ENCODE measurements at regions not wholly inside any gene's neighbourhood (a gene's known extent, or its start where the extent isn't known, plus 50 kb on each side); places are given as distances from the start of the nearest gene placed in this dataset.

DNA sequence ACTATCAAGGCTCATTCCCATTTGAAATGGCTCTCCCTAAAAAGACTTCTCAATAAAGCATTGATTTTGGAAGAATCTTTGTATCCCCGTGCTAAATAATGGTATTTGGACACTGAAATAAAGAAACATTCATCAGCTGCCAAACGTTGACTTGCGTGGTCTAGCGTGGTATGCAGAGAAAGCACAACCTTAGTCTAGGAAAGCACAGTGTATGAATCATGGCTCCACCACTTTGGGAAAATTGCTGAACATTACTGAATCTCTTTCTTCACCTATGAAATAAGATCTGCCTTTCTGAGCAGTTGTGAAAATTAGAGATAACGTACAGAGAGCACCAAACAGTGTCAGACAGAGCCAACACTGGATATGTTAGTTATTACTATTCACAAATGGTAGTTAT, 353.9 kb downstream of the SS18 start:
- intact Hi-C loops (cut with DNase I) = no loop called here
- no peak for DNase-seq (ENCODE audit: low spot score)

DNA sequence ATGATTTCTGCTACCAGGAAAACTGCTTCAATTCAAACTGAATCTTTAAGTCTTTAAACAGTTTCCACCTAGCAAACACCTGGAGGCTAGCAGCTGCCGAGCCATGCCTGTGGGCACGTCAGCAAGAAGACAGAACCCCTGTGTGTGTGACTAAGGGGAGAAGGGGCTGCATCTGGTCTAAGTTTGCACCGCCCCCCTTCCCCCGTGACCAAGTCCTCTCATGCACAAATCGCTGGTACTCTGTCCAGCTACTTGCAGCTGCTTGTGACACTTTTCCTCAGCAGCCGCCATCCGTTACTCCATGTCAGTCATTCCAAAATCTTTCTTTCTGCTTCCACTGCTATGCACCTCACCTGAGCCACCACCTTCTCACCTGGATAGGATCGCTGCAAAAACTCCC, 355.0 kb downstream of the SS18 start:
- intact Hi-C loops (cut with DNase I) = no loop called here
- no peak for DNase-seq (ENCODE audit: low spot score)

DNA sequence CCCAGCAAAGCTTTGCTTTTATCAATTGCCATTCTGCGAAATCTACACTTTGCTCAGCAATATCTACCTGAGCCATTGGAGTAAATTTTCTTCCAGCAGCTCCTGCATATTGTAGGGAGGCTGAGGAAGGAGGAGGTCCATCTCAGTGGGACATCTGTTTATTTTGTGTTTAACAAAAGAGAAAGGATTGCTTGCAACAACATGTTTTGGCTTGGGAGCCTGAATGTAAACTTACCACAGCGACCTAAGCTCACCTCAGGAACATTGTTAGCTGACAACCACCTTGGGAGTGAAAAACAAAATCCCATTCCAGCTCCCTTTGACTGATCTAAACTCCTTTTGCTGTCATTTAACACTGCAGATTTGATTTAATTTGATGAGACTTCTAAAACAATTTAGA, 356.1 kb downstream of the SS18 start:
- intact Hi-C loops (cut with DNase I) = no loop called here

DNA sequence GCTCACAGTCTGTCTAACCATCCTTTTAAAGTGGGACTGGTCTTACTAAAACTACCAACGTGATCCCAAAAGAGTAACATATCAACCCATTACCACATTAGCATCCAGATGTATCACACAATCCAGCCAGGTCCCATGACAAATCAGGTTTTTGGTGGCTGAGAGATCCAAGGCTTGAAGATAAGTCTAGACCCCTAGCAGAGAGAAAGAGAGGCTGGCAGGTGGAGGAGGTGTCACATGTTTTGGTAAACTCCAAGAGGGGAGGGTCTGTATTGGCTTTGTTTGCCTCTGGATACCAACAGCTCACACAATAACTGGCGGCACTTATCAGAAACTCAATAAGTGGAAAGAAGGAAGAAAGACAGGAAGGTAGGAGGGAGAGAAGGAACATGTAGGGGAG, 357.6 kb downstream of the SS18 start:
- intact Hi-C loops (cut with DNase I) = loop anchor here in 1 of 2 donors (2.0 kb wide), 1 partner anchor 290 kb away; no protein-coding TSS in a partner anchor
- DNase-seq (ENCODE audit: low spot score) = no peak

More for the DNA sequence above, 356.1 kb downstream of the SS18 start:
- DNase-seq (ENCODE audit: low spot score) = no peak

DNA sequence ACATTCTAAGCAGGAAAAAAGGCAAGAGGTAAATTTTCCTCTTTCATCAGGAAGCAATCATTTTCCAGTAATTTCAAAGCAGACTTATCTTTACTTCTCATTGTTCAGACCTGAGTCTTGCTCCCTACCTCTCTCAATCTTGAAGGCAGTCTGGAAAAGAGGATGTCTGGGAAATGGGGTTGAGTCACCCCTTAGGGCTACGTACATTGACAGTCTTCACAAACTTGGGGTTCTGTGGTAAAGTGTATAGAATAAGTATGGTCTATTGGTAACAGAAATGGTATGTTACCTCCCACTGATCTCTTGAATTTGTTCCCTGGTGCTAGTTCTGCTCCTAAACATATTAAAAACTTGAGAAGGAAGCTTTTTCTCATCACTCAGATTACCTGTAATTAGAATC, 361.3 kb downstream of the SS18 start:
- intact Hi-C loops (cut with DNase I) = no loop called here
- DNase-seq (ENCODE audit: low spot score) = no peak

DNA sequence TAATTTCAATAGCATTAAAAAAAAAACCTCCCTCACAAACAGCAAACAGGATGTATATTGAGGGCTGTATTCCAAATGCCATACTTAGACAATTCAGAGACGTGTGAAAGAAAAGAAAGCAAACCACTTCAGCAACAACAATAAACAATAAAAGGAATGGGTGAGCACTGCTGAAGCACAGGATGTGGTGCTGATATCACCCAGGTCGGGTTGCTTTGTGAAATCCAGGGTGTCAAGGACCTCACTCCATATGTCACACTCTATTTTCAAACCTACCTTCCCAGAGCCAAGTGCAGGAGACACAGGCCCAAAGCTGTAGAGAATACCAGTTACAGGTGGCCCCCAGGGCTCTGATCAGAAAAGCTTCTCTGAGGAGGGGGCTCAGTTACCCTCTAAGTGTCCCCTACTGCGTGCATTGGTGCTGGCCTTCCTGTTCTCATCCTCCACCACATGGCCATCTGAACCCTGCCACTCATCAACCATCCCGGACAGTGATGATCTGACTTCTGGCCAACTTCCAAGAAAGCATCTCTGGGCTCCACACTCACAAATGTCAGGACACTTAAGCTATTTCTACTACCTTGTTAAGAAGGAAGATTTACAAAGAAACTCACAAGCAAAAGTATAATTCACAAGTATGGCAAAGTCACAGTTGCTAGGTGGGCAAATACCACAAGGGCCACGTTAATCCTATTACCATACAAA, 363.0 kb downstream of the SS18 start:
- DNase-seq (ENCODE audit: low spot score) = no peak

DNA sequence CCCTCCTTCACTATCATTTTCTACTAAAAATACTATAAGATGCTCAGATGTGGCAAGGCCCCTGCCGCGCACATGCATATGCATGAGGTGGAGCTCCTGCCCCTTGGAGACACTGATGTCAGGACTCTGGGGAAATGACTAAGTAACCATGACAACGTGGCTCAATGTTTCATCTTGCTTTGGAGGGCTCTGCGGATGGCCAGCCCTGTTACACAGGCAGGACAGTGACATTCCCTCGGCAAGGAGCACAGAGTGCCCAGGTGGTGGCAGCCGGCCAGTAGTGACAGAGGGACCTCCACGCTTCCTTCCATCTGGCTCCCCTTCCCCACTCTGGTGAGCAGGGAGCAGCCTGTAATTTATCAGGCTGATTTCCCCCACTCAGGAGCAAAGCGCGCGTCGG, 364.1 kb downstream of the SS18 start:
- DNase-seq (ENCODE audit: low spot score) = no peak
- intact Hi-C loops (cut with DNase I) = no loop called here

More for the DNA sequence above, 363.0 kb downstream of the SS18 start:
- intact Hi-C loops (cut with DNase I) = no loop called here

DNA sequence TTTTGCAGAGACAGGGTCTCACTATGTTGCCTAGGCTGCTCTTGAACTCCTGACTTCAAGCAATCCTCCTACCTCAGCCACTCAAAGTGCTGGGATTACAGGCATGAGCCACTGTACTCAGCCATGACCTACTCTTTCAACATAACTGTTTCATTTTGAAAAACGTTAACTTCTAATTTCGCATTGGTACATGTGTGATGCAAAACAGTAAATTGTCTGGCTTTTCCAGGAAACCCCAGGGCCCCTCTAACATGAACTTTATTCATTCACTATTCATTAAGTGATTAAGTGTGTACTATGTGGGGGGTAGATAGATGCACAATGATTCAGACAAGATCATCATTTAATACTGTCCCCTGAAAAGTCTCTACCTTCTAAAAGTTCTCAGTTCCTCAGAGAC, 364.9 kb downstream of the SS18 start:
- no peak for DNase-seq (ENCODE audit: low spot score)
- intact Hi-C loops (cut with DNase I) = no loop called here

DNA sequence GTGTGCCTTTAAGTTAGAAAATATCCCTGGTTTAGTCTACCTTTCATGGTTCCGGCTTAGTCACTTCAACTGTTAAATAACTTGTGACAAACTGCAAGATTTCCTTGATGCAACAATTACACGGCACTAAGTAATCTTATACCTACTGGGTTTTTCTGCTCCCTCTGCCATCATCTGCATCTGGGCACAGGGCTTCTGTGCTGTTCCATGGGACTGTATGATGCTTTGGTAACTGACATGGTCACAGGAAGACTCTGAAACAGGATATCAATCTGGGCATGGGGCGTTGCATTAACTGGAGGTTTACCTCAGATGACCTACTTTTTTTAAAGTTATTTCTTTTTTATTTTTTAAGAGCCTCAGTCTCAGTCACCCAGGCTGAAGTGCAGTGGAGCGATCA, 365.4 kb downstream of the SS18 start:
- intact Hi-C loops (cut with DNase I) = no loop called here
- DNase-seq (ENCODE audit: low spot score) = no peak

DNA sequence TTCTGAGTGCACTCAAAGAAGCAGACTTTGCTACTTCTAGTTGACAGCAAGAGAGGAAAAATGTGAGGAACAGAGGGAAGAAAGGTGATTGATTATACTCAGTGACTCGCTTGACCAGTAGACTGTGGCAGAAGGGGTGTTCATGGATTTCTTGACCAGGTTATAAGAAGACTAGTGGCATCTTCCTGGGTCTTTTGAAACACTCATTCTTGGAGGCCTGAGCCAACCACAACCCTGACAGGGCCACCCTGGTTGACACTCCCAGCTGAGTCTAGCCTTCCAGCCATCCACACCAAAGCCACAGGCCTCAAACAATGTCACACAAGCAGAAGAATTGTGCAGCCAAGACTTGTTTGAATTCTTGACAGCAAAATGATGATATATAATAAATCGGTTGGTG, 366.3 kb downstream of the SS18 start:
- intact Hi-C loops (cut with DNase I) = no loop called here
- DNase-seq (ENCODE audit: low spot score) = no peak

DNA sequence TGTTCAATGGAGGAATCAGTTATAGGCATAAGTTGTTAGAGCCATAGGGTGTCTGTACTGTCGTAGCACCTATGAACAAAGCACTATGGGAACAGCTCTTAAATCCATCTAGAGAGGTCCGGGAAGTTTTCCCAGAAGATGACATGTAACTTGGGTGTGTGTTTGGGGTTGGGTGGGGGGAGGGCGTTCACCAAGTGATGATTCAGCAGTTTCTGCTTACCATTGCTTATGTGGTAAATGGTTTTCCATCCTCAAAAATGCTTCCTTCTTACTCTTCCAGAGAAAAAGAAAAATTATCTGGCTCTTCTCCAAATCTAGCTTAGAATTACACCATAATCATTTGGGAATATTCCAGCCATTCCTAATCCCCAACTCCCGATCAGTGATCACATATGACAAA, 361.1 kb upstream of the ZNF521 start:
- intact Hi-C loops (cut with DNase I) = no loop called here
- DNase-seq (ENCODE audit: low spot score) = no peak

DNA sequence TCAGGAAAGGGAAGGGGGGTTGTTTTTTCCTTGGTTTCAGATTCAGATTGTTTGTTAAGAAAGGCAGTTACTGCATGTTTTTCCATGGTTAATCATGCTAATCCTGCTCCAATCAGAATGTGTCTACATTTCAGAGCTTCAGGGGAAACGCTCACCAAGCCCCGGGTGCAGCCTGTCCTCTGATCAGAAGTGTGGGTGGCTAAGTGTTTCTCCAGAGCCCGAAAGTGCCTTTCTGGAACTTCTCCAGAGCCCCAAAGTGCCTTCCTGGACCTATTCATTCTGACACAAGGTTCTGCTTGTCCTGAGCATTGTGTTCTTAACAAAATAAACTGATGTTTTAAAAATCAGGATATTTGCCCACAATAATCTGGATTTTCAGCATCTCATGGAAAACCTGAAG, 359.0 kb upstream of the ZNF521 start:
- intact Hi-C loops (cut with DNase I) = no loop called here
- no peak for DNase-seq (ENCODE audit: low spot score)

DNA sequence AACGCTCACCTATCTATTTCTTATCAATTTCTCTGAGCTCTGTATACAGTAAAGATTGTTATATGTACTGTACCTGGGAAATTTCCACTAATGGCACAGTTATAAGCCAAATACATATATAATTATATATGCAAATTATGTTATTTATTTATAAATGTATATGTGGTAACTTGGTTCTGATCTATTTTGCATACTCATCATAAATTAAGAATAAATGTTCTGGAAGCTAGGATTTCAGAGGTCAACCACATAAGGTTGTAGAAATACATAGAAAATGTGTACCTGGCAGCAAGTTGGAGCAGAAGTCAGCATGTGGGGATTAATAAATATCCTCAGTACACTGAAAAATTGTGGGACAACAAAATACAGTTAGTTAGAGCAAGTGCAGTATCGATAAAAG, 353.7 kb upstream of the ZNF521 start:
- intact Hi-C loops (cut with DNase I) = no loop called here
- DNase-seq (ENCODE audit: low spot score) = no peak

DNA sequence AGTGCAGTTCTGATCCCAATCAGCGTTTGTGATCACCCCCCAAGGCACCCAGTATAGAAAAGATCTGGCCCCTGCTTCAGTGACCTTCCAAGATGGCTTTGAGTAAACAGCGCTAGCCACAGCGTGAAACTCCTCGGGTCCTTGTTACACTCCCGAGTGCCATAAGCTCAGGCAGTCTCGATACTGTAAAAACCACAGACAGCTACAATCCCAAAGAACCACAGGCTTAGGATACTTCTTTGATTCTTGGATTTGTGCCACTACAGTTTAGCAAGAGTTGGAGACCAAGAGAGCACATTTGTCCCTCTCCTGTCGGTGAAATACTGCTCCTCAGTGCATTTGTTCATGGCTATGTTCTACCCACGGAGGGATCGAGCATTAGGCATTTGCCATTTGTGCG, 352.5 kb upstream of the ZNF521 start:
- DNase-seq (ENCODE audit: low spot score) = no peak
- intact Hi-C loops (cut with DNase I) = no loop called here

DNA sequence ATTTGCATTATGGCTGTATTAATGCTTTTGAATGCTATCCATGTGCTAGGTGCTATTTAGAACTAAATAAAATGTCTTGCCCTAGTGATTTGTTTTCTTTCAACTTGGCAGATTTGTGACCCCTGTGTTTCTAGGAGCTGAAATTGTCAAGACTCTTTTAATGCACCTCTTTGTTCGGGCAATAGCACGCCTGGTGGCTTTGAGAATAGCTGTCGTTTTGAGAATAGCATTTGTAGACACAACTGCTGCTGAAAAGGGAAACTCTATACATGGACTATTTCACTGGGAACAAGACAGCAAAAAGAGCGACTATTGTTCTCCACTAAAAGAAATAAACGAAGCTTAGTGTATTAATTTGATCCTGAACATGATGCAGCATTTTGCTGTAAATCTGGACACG, 352.1 kb upstream of the ZNF521 start:
- intact Hi-C loops (cut with DNase I) = no loop called here
- no peak for DNase-seq (ENCODE audit: low spot score)

DNA sequence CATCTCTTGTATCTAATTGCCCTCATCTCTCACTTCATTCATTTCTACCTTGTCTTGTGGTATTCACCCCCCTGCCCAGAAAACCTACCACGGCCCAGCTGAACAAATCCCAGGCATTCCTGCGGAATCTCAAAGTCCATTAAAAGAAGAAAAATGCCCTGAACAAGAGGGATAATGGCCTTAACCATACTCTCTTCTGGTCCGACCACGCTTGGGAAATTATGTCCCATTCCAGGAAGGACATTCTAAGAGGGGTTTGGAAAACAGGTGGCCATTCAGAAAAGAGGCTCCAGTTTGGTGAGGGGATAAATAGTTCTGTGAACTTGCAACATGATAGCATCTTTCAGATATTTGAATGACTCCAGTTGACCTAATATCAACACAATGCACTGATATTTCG, 349.9 kb upstream of the ZNF521 start:
- no peak for DNase-seq (ENCODE audit: low spot score)
- intact Hi-C loops (cut with DNase I) = no loop called here

DNA sequence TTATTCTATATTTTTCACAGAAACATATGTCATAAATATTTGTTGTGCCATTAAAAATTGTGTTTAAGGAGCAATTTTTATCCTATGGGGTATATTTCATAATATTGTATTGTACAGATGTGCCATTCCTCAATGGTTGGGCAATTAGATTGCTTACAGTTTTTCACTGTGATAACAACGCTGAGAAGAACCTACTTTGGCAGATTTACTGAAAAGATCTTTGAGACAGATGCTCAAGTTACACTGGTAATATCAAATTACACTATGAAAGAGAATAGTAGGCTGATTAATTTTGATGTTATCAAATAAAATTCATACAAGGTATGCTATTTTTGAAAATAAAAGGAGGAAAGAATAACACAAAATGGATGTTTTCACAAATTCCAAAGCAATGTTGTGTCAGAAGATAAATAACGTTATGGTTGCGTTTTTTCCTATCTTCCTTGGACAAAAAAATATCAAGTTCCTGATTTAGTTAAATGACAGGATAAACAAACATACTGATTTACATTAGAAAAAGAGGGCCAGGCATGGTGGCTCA, 335.1 kb upstream of the ZNF521 start:
- no peak for DNase-seq (ENCODE audit: low spot score)
- intact Hi-C loops (cut with DNase I) = no loop called here

DNA sequence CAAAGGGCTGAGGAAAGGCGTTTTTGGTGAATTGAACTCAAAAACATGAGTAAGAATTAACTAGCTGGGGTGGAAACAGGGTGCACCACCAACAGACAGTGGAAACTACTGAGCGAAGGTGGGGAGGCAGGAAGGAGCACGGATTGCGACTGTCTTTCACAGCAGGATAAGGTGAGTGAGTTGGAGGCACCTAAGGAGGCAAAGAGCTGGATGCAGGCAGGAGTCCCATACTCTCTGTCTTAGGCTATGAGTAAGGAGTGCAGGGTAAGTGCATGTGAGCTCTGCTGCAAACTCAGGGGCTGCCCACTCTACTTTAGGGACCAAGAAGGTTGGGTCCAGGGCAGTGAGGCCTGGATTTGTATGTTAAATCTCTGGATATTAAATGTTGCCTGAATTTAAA, 333.1 kb upstream of the ZNF521 start:
- no peak for DNase-seq (ENCODE audit: low spot score)
- intact Hi-C loops (cut with DNase I) = no loop called here

DNA sequence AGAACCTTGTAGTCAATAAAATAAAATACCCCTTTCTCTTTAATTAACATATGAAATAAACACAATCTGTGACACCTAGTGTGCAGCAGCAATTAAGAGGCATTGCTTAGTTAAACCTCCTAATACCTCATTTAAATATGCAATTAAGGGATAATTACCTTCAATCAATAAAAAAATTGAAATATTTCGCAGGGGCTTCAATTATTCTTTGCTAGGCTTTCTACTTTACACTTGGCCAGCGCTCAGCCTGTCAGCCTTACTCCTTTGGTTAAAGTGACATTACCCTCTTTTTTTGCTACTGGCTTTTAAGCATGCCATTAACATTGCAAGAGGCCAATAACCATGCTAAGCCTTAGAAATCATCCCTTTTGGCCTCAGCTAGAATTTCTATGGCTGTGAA, 327.5 kb upstream of the ZNF521 start:
- intact Hi-C loops (cut with DNase I) = no loop called here
- no peak for DNase-seq (ENCODE audit: low spot score)

DNA sequence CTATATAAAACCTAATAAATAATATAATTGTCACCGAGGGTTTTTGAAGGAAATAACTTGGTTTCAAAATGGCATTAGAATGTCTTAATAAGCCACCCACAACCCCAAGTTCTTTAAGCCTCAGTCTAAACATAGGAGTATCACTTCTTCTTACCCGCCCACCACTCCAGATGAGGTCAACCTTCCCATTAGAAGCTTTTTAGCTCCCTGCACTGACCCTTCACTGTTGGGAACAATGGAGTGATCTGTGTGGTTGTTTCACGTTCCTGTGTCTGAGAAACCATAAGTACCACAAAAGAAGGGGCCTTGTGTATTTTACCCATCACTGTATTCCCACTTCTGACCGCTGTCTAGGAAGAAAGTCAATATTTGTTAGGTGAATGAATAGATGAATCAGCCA, 326.3 kb upstream of the ZNF521 start:
- DNase-seq (ENCODE audit: low spot score) = no peak
- intact Hi-C loops (cut with DNase I) = no loop called here

DNA sequence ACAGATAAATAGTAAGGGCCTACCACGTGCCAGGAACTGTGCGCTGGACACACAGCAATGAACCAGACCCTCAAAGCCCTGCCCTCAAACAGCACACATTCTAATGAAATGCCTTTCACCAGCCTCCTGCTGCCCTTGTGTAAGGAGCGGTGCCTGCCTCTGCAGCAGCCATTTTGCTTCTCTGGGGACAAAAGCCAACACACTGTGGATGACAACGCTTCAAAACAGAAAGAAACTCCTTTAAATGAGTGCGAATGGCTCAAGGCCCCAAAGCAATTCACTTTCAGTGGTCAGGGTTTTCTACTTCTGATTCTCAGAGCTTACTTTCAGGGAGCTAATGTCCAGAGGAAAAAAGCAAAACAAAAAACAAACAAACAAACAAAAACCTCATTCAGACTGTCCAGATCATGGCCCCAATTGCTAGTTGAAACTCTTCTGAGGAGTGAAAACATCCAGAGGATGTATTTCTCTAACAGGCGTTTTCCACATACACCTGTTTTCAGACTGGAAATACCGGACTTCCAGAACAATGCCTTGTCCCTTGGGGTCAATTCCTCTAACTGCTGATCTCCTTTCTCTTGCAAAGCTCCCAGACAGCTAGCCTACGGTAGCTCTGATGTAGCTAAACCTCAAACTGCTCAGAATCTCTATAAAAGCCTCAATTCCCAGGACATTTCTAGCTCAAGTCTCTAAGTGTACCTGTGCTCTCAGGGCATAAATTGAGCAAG, 323.3 kb upstream of the ZNF521 start:
- no peak for DNase-seq (ENCODE audit: low spot score)
- intact Hi-C loops (cut with DNase I) = no loop called here
